H1 (cell line): ENCODE measurements at regions not wholly inside any gene's neighbourhood (a gene's known extent, or its start where the extent isn't known, plus 50 kb on each side); places are given as distances from the start of the nearest gene placed in this dataset.

Experiments used
- BCL11A ChIP-seq, 2 experiments: IDR thresholded peaks; one replicate each; pipeline ENCODE4 v1.6.1; 2011; ENCODE audit warnings: low read depth in 2 of 2, low read length in 2 of 2, mild to moderate bottlenecking in 2 of 2
- NANOG ChIP-seq: IDR thresholded peaks from 2 replicates; pipeline ENCODE4 v1.6.1; 2011; ENCODE audit warnings: low read length, low read depth, mild to moderate bottlenecking, inconsistent platforms; ENCODE audit not compliant: insufficient read depth, poor library complexity, severe bottlenecking
- SUZ12 ChIP-seq: fragments of 200-600 bp; sonication (generic); IDR thresholded peaks from 2 replicates; pipeline ENCODE4 v1.6.1; 2012; ENCODE audit warnings: mild to moderate bottlenecking, inconsistent platforms, low read length, moderate library complexity, mixed read lengths

- TF ChIP-seq NANOG = no peak
- no peak for TF ChIP-seq SUZ12
- TF ChIP-seq BCL11A (IDR thresholded peaks at IDR 0.05; ENCODE audit: low read depth in 2 of 2, low read length in 2 of 2) = no peak
Observed at GRCh38 chr2:19174176-19174575, 184.2 kb downstream of the OSR1 start (continued).
